ENCODE measurements at regions not wholly inside any gene's neighbourhood (a gene's known extent, or its start where the extent isn't known, plus 50 kb on each side); places are given as distances from the start of the nearest gene placed in this dataset.

- TF ChIP-seq CTCF (IDR thresholded peaks at IDR 0.05) (no peak), POLR2A (IDR thresholded peaks at IDR 0.05) (no peak)
Observed at GRCh38 chr12:89971880-89972279, 263.2 kb upstream of the ATP2B1 start.

Data from thyroid gland (tissue), 4 donors.